HG03520 (cell line): ENCODE measurements at regions not wholly inside any gene's neighbourhood (a gene's known extent, or its start where the extent isn't known, plus 50 kb on each side); places are given as distances from the start of the nearest gene placed in this dataset.
"Not testable (repeated sequence)": the region's sequence is repeated elsewhere in the genome, so short reads cannot be mapped to it uniquely, and the experiment has no call there.

Source experiments
- ATAC-seq: cut with Tn5 transposase; IDR thresholded peaks from one replicate; pipeline ENCODE4 v1.9.1; 2021; ENCODE audit warnings: mild to moderate bottlenecking, moderate library complexity; ENCODE audit not compliant: unreplicated experiment

DNA sequence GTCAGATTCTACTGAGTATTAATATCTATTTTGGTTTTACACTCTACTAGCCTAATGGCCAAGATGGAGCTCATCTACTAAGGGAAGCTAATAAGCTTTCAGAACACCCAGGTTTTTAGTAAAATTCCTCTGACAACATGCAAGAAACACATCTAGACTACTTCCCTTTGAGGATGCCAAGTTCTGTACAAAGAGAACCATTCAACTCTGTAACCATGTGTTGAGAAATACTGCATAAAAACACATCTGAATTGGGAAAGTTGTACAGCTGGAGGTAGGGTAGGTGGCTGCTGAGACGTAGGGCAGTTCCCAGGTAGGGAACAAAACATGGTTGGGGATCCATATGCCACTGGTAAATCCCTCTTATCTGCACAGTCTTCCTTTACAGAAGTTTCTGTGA is 66.2 kb downstream of the SC5D start:
- ATAC-seq = no peak

DNA sequence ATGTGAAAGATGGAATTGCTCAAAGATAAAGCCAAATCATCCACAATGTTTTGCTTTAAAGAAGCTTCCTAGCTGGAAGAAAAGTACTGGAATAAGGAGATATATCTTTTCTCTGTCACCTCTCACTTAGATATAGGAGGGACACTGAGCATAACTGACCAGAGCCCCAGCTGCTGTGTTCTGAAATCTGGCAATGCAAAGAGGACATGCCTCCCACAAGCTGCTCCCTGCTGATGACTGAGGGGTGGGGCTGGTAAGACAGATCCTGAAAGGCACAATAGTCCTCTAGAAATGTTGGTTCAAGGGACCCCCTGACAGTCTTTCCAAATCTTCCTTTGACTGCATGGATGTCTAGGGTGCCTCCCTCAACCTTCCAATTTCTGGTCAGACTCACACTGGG is 67.0 kb downstream of the SC5D start:
- ATAC-seq = no peak

DNA sequence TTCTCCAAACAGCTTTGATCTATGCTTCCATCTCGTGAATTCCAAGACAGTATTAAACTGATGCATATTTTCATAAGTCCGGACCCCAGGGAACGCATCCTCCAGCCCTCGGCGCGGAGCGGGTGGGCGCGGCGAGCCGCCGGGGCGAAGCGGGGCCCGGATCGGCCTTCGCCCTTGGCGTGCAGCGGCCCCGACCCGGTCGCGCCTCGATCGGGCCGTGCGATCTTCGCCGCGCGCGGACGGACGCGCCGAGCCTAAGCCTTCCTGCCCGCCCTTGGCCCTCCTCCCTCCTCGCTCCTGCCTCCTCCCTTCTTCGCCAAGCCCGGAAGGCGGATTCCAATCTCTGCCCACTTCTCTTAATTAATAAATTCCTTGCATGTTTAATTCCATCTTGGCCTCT is 70.4 kb downstream of the SC5D start:
- ATAC-seq = not testable (repeated sequence)

DNA sequence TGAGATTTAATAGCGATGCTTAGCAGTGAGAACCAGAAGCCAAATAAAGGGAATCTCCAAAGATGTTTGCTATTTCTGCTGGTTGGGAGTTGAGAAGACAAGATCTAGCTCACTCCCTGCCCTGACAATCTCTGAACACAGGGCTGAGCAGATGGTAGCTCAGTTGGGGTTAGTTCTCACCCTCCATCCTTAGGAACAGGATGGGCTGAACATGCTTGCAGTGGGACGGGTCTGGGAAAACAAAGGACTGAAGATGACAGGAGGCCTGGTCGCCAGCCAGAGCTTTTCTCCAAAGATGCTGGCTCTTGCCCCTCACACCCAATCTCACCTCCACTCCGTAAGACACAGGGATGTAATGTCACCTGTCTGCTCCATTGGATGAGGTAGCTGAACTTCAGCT is 72.7 kb downstream of the SC5D start:
- no peak for ATAC-seq

DNA sequence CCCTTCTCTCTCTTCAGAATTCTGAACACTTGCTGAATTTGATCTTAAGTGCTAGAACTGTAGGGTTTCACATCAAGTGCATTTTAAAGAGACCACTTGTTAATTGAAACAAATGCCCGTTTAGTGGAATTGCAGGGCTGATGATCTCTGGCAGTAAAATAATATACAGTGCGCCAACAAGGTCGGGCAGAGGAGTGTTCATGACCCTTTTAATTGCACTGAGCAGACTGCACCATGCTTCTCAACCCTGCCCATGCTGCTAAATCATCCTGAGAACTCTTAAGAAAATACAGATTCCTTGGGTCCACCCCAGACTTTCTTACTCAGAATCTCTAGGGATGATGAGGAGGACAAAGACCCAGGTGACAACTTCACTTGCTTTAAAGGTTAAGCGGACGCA is 73.5 kb downstream of the SC5D start:
- ATAC-seq = no peak

DNA sequence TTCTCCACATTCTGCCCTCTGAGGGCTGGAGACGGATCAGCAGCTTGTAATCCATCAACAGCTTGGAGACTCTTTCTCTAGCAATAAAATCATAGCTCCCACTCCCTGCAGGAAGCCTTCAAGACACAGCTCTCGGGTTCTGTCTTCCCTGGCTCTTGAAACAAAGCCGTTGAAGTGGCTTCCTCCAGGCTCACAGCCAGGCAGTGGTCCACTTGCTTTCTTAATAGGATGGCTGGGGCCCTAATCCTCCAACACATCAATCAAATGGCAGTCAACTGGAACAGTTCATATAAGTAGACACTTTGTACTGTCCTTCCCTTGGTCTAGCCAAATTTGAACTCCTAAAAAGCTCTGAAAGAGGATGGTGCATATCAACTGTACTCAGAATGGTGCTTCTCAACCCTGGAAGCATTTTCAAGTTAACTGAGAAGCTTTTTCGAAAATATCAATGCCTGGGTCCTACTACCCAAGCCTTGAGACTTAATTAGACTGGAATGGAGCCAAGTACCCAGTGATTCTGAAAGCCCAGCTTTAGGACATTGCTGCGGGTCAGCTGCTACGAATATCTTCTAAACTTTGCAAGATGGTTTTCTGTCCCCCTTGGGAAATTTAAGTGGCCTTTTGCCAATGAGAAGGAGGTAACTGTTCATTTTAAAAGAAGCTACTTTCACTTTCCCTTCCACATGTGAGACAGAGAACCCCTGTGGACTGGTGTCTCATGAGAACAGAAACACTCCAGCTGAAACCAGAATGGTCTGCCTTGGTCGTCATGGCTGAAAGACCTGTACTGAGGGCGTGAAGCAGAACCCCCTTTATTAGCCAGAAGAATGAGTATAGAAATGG is 74.7 kb downstream of the SC5D start:
- ATAC-seq = peak; percentile 96

DNA sequence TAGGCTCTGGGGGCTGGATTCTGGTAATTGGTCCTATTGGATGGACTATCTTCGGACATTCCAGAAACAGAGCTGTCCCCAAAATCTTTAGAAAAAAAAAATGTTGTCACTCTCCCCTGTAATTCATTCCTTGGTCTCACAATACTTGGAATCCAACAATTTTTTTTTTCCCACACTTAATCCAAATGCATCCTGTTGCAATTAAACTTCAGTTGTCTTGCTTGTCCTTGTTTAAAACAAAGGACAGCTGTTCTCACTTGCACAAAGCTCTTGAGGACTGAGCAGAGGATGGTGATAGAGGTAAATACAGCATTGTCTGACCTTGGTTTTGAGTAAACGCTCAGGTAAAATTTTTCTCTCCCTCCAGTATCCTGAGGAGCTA is 75.3 kb downstream of the SC5D start:
- ATAC-seq = no peak

DNA sequence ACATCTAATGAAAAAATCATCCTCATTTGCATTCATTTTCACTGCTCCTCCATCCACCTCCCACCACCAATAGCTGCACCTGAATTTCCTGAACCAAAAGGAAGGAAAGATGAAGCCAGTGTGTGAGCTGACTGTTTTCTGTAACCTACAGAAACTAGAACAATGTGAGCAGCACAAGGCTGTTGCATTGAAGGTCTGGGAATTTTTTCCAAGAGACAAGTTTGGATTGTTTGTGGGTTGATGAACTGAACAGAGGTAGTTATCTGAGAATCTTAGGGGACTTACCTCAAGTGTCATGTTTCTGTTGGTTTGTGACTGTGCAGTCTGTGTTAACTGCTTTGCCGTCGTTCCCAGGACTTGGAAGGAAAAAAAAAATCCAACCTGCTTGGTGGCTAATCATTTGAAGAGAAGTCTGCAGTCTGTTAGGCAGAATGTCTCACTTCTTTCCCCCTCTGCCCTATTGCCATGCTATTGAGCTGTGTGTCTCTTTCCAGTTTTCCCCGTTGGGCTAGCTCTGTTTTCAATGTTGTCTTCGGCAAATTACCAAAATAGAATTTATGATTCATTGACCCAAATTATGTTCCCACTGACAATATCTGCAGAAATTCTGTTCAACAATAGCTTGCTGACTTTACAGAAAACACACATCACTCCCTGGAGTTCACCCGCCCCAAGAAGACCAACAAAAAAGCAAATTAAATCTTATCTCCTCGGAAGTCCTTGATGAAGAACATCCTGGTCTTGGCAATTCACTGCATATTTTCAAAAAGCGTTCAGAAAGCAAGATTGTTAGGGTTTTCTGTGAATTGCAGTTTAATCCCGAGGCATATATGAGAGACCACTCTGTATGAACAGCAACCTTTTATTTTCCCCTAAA is 76.0 kb downstream of the SC5D start:
- no peak for ATAC-seq

DNA sequence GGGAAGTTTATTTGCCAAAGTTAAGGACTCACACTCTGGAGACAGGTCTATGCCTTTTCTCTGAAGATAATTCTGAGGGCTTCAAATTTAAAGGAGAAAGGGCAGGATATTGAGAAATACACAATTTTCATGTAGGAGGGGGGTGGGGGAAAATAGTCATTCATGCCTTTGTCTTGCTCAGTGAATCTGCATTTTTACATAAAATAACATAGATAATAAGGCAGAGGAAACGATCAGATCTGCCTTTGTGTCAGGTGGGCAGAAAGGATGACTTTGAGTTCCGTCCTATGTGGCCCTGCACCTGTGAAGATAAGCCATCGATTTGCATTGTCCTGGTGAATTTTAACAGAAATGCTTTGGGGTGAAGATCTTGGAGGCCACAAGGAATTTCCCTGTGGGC is 76.8 kb downstream of the SC5D start:
- ATAC-seq = no peak

DNA sequence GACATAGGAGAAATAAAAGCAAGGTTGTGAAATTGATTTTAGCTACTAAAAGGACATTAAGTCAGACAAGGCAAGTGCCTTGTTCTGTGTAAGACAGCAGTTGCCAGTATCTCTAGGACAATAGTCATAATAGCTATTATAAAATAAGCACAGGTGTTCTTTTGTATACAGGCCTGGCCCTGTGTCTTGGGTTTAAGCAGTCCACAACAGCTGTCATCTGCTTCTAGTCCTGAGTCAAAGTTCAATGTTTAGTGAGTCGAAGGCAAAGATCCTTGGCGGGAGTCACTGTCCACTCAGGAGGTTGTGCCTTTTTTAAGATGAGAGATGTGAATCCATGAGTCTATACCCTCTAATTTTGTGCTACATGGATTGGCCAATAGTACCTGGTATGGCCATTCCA is 79.5 kb downstream of the SC5D start:
- no peak for ATAC-seq

DNA sequence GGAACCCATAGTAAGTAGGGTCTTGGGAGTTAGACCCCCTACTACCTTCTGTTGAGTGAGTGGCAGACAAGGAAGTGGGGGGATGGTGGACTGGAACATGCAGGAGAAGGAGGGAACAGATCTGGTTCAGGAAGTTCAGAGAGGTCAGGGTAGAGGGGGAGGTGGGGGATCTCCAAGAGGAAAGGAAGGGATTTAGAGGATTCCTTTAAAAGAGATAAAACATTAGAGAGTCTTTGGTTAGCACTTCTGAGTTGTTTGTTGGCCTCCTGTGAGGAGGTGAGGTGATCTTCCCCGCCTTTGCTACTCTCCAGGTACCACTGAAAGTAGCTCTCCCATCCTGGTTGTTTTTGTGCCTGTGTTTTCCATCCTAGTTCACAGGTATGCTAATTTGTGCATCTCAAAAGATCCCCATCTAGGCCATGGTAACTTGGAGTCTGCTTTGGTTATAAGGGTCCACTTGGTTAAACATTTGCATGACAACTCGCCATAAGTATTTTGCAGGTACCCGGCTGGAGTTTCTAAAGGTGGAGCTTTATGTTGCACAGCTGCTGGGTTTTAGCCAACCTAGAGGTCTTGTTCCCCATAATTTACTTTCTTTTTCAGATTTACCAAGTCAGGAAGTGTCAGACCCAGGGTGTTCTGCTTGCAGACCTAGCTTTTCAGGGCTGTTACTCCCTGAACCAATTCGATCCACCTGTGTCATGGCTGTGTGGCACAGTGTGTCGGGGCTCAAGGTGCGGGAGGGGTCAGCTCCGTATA is 79.3 kb upstream of the SORL1 start:
- peak; percentile 68 for ATAC-seq

DNA sequence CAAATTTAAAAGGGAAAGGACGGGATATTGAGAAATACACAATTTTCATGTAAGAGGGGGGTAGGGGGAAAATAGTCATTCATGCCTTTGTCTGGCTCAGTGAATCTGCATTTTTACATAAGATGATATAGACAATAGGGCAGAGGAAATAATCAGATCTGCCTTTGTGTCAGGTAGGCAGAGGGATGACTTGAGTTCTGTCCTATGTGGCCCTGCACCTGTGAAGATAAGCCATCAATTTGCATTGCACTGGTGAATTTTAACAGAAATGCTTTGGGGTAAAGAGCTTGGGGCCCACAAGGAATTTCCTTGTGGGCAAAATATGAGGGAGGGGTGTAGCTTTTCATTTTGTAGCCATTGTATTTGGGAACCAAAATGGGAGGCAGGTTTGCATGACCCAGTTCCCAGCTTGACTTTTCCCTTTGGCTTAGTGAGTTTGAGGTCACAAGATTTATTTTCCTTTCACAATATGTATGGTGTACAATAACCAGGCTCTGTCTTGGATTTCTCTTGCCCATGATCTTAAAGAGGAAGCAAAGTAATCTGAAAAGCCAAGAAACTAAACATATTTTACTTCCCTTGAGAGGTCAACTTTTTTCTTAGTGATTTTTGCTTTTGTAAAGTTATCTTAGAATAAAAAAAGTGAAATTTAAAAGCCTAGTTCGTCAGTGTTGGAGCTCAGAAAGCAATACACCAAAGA is 77.7 kb upstream of the SORL1 start:
- ATAC-seq = no peak

DNA sequence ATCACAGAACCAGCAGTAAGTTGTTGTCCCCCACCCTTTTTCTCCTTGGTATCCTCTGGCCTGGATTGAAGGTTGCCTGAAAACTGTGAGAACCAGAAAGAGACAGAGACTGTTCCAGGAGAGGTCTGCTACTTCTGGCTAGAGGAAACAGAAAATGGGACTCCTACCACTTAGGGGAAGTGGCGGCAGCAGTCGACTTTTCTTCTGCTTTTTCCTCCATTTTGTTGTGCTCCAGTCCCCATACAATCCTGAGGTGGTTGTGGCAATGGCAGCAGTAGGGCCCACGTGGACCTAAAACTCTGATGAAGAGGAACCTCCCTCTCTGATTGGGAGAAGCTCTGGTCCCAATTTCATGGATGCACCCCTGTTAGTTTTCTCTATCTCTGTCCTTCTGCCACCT is 76.0 kb upstream of the SORL1 start:
- ATAC-seq = no peak

DNA sequence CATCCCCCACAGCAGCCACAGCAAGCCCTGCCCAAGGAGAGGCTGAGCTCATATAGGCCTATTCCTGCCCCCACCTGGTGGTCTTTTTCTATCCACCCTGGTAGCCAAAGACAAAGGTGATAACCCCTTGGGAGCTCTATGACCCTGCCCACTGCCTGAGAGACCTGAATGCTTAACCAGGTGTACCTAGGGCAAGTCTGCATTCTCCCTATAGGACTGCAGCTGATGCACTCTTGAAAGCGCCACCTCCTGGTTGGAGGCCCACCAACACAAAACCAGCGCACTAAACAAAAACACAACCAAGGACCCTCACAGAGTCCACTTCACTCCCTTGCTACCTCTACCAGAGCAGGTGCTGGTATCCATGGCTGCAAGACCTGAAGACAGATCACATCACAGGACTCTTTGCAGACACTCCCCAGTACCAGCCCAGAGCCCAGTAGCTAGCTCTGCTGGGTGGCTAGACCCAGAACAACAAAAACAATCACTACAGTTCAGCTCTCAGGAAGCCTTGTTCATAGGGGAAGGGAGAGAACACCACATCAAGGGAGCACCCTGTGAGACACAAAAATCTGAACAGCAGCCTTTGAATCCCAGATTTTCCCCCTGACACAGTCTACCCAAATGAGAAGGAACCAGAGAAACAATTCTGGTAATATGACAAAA is 72.8 kb upstream of the SORL1 start:
- not testable (repeated sequence) for ATAC-seq

DNA sequence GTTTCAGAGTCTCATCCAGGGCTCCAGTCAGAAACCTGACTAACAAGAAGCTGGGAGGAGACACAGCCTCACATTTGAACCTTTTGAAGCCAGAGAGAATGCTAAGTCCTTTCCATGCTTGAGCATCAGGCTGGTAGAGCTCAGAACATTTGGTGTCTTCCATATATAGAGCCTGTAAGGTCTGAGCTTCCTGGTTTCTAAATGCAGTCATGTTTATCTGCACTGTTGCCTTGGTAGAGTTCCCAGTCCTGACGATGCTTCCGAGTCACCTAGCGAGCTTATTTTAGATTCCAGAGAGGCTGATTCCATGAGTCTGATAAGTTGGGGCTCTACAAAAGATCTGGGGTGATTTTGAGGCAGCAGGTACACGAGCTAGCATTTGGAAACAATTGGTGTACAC is 68.4 kb upstream of the SORL1 start:
- no peak for ATAC-seq

DNA sequence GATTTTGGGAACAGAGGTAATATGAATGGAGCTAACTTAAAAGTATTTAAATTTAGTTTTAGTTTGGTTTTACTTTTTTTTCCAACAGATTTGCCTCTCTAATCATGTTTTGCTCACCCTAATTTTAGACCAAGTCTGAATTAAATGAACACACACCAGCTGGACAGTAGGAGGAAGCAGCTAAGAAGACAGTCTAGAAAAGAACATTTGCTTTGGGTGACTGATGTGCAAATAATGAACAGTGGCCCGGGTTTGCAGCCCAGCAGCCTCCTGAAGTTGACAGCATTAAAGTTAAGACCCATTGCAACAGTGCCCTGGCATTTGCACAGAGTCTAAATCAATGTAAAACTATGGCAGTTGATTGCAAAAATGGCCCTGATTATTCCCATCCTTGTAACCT is 66.4 kb upstream of the SORL1 start:
- ATAC-seq = no peak
